Activated CD4-positive, alpha-beta memory T cell treated with anti-CD3 and anti-CD28 coated beads for 36 hours (primary cell): ENCODE measurements at regions not wholly inside any gene's neighbourhood (a gene's known extent, or its start where the extent isn't known, plus 50 kb on each side); places are given as distances from the start of the nearest gene placed in this dataset.

Source experiments
- CTCF ChIA-PET: fragments of 350-600 bp; sonication (Branson Sonifier 250); formaldehyde crosslinking; loops from one replicate; lab custom pipeline; 2021; ENCODE audit warnings: antibody characterized with exemption, inconsistent platforms; lab: Charles Lee
- POLR2A ChIA-PET: fragments of 350-600 bp; sonication (Branson Sonifier 250); formaldehyde crosslinking; loops from one replicate; lab custom pipeline; 2021; ENCODE audit warnings: antibody characterized with exemption; lab: Charles Lee
- DNase-seq: peaks from one replicate; pipeline ENCODE4 v3.0.0-alpha.2; 2020
- H3K27ac Mint-ChIP-seq: one replicate; pipeline ENCODE4 v1.8.0; 2021; ENCODE audit warnings: mixed read lengths
- H3K27me3 Mint-ChIP-seq: one replicate; pipeline ENCODE4 v1.8.0; 2021; ENCODE audit warnings: mixed read lengths
- H3K36me3 Mint-ChIP-seq: one replicate; pipeline ENCODE4 v1.8.0; 2021; ENCODE audit warnings: mixed read lengths
- H3K4me1 Mint-ChIP-seq: one replicate; pipeline ENCODE4 v1.8.0; 2021; ENCODE audit warnings: low read depth, mixed read lengths
- H3K4me3 Mint-ChIP-seq: one replicate; pipeline ENCODE4 v1.8.0; 2021; ENCODE audit warnings: mild to moderate bottlenecking, mixed read lengths
- H3K9me3 Mint-ChIP-seq: one replicate; pipeline ENCODE4 v1.8.0; 2021; ENCODE audit warnings: mixed read lengths
- intact Hi-C: fragments of 100-400 bp; cut with micrococcal nuclease; formaldehyde crosslinking; loops from one replicate; pipeline ENCODE4 v1.15.1; 2023

DNA sequence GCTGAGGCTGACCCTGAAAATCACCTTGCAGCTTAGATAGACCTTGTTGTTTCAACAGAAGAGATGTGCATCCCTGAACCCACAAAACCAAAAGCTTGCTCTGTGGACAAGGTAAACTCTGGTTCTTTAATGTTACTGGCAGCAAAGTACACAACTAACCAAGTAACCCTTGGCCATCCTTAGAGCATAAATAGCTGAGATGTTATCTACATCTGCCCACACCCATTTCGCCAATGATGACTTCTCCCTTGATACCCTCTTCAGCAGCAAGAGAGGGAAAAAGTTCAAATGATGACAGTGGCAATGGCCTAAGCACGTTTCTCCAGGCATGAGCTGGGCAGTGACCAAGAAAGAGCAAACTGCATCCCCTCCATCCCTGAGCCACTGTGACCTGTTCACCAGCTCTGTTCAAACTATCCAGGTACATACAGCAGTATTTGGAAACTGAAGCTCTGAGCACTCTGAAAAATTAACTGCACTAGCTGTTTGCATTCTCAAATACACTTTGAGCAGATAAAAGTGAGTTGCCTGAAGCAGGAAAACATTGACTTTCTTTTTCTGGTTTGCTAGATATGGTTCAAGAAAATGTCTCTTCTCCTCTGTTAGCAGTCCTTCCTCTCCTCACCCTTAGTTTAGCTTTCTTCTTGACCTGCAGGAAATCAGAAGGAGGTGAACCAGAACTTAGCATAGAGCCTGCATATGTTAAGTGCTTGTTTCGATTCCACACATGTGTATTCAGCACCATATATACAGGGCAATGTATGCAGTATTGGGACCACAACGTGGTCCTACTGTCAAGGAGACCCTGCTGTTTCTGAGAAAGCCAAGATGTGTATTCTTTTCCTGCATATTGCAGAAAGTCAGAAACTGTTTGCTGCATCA lies 231.7 kb downstream of the FOXO1 start:
- peaks cover 55% of the 10 kb centered on the region for H3K4me1 Mint-ChIP-seq
- no peaks in the 10 kb centered on the region for H3K27me3 Mint-ChIP-seq
- H3K27ac Mint-ChIP-seq, result peak overlapping the region; percentile 34
- H3K36me3 Mint-ChIP-seq, result no peaks in the 10 kb centered on the region
- H3K4me3 Mint-ChIP-seq, result no peak overlapping the region
- intact Hi-C loops, result loop anchor here (5.0 kb wide), 4 partner anchors 163 to 657 kb away; no protein-coding TSS in a partner anchor
- no peak for DNase-seq
- H3K9me3 Mint-ChIP-seq, result no peaks in the 10 kb centered on the region
- ChIA-PET CTCF (no interaction called here), POLR2A (no interaction called here)

DNA sequence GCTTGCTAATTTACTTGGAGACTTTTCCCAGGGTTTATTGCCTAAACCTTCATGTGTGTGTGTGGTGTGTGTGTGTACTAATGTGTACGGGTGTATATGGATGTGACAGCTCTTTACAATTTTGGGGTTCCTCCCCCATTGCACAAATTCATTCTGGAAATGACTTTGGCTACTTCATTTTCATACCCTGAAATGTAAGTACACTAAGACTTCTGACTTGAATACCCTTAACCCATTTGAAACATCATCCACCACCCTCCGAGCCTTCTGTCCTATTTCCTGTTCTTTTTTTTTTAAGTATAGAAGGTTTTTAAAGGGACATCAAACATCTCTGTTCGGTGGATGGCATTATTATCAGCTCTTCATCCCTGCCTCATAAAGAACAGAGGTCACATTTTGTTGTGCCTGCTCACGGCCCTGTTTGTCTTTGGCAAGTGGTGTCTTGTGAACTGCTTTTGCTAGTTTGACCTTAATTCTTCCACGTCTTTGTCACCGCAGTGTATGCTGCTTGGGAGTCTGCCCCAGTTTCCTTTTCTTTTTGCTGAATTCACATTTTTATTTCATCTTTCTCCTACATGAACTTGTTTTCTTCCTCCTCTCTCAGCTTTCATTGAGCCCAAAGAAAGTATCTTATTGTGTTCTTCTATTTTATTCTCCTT lies 228.3 kb downstream of the FOXO1 start:
- Mint-ChIP-seq H3K27me3 (no peaks in the 10 kb centered on the region), H3K9me3 (no peaks in the 10 kb centered on the region), H3K4me3 (peak overlapping the region; percentile 59), H3K4me1 (peaks cover 42% of the 10 kb centered on the region), H3K27ac (peak overlapping the region; percentile 71), H3K36me3 (no peaks in the 10 kb centered on the region)
- no peak for DNase-seq
- CTCF ChIA-PET, result interaction anchor here (0.6 to 1.5 kb wide), 3 partner anchors 12 to 495 kb away, joined by 3 to 7 read pairs (median 3); no protein-coding TSS in a partner anchor
- intact Hi-C loops, result loop anchor here (2.0 to 5.0 kb wide), 8 partner anchors 47 to 661 kb away; no protein-coding TSS in a partner anchor
- POLR2A ChIA-PET, result interaction anchor here (0.5 to 1.2 kb wide), 3 partner anchors 66 to 335 kb away, joined by 3 to 6 read pairs (median 4); no protein-coding TSS in a partner anchor

DNA sequence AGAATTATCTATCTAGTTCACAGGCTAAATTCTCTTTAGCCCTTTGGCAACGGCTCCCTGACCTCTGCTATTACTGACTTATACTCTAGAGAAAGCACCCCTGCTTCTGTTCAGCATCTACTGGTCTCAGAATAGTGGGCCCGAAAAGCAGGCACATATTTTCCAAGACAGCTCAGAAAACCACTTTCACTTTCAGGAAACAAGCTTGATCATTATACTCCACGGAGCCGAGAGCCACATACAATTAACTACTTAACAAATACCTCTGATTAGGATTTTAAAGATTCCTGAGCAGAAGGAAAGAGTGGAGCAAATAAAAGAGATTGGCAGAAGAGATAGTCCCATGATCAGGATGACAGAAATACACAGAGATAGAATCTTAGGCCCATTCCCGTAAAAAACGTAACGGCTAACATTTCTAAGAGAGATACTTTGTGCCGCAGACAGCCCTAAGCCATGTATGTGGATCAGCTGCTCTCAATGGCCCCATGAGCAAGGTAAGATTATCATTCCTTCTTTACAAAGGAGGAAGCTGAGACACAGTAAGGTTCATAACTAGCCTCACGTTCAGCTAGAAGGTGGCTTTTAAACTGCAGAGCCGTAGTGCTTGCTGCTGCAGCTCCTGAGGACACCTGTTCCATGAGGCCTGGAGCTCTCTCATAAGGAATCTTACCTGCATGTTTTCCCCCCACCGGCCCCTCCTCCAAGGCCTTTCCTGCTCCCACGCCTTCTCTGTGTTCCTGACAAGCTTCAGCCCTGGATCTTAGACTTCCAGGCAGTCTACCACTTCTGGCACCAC lies 227.2 kb downstream of the FOXO1 start:
- intact Hi-C loops, result loop anchor here (2.0 to 5.0 kb wide), 8 partner anchors 46 to 662 kb away; no protein-coding TSS in a partner anchor
- H3K9me3 Mint-ChIP-seq, result no peaks in the 10 kb centered on the region
- H3K27ac Mint-ChIP-seq, result peak overlapping the region; percentile 71
- H3K4me1 Mint-ChIP-seq, result peaks cover 34% of the 10 kb centered on the region
- ChIA-PET CTCF (interaction anchor here (0.7 kb wide), 1 partner anchor 225 kb away, joined by 4 read pairs; no protein-coding TSS in a partner anchor), POLR2A (interaction anchor here (1.0 kb wide), 1 partner anchor 50 kb away, joined by 3 read pairs; no protein-coding TSS in a partner anchor)
- H3K27me3 Mint-ChIP-seq, result no peaks in the 10 kb centered on the region
- H3K4me3 Mint-ChIP-seq, result peak overlapping the region; percentile 59
- no peaks in the 10 kb centered on the region for H3K36me3 Mint-ChIP-seq
- peak; percentile 42 for DNase-seq

DNA sequence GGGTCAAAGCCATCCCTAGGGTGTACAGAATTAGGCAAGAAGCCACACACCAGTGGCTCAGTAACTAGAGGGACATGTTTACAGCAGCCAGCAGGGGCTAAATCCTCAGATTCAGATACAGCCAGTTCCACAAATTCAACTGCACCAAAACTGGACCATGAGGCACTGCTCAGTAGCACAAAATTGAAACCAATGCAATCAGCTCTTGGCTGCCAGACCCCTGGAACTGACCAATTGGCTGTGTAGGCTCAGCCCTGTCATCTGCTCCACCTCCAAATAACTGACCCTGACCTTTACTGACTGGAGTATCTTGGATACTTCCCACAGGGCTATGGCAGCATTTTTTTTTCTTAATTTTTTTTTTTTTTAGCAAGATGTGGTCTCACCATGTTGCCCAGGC lies 226.5 kb downstream of the FOXO1 start:
- no peak overlapping the region for H3K27ac Mint-ChIP-seq
- H3K4me1 Mint-ChIP-seq, result peaks cover 27% of the 10 kb centered on the region
- intact Hi-C loops, result loop anchor here (2.0 to 5.0 kb wide), 8 partner anchors 45 to 663 kb away; no protein-coding TSS in a partner anchor
- ChIA-PET CTCF (no interaction called here), POLR2A (interaction anchor here (1.0 kb wide), 1 partner anchor 50 kb away, joined by 3 read pairs; no protein-coding TSS in a partner anchor)
- no peak overlapping the region for H3K4me3 Mint-ChIP-seq
- H3K9me3 Mint-ChIP-seq, result no peaks in the 10 kb centered on the region
- H3K36me3 Mint-ChIP-seq, result no peaks in the 10 kb centered on the region
- DNase-seq, result no peak
- no peaks in the 10 kb centered on the region for H3K27me3 Mint-ChIP-seq

DNA sequence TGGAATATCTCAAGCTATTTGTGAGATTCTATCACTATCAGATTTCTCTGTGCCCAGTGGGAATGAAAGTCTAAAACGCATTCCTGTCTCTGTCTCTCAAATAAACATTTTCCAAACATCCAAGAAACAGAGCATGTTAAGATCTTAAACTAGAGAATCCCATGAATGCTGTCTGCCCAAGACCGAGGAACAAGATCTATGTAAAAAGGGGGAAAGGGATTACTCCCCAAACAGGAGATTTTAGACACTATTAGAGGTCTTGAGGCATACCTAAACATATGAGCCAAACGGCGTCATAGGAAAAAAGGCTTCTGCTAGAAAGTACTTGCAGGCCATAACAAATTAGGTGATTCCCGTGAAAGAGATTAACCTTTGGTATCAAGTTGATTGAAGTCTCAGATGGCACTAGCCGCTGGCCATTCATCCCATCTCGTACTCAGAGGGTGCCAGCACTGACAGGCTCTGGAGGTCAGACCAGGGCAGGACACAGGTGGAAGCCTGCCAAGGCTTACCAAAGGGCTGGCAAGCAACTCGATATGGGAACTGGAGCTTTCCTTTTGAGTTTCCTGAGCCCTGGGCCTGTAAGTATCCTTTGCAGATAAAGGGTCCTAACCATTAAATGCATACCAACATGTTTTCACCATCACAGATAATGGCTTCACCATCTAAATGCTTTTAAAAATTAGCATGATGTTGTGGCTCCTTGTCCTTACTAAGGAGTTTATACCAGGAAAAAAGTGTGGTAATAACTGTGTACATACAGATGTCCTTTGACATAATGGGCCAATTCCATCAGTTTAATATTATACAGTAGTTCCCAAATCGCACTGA lies 225.2 kb downstream of the FOXO1 start:
- CTCF ChIA-PET, result no interaction called here
- Mint-ChIP-seq H3K4me3 (no peak overlapping the region), H3K36me3 (no peaks in the 10 kb centered on the region), H3K9me3 (no peaks in the 10 kb centered on the region), H3K4me1 (peaks cover 29% of the 10 kb centered on the region), H3K27me3 (no peaks in the 10 kb centered on the region), H3K27ac (no peak overlapping the region)
- intact Hi-C loops, result no loop called here
- POLR2A ChIA-PET, result no interaction called here
- no peak for DNase-seq

DNA sequence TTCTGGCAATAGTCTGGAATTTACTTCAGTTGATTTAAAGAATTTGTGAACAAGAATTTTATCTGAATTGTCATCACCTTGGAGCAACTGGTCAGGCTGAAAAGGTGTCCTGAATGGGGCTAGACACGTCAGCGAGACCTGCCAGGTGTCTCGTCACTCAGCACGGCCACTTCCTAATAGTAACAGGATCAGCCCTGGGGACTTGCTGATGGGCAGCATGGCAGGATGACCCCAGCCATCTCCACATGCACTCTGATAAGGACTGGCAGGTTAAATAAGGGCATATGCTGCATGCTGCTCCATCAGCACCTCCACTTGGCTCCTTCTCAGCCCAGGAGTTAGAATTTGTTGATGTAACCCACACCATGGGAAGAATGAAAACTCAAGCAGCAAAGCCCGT lies 224.2 kb downstream of the FOXO1 start:
- Mint-ChIP-seq H3K27me3 (no peaks in the 10 kb centered on the region), H3K27ac (no peak overlapping the region), H3K4me1 (peaks cover 29% of the 10 kb centered on the region), H3K9me3 (no peaks in the 10 kb centered on the region), H3K4me3 (no peak overlapping the region), H3K36me3 (no peaks in the 10 kb centered on the region)
- no peak for DNase-seq
- ChIA-PET POLR2A (no interaction called here), CTCF (no interaction called here)
- intact Hi-C loops, result no loop called here

DNA sequence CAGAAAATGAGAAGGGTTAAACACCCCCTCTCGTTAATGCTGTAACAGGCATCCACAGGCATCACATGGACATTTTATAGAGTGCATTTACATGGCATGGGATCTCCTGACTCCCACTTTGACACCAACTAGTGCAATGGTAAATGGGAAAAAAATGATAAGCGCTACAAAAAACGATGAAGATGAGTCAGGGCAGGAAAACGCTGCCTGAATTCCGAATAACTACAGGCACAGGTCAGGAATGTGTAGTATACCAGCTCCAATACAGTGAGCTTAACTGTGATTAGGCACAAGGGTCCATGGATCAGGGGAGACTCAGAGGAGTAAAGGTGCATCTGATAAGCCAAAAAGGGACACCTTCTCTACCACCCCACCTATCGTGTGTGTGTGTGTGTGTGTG lies 223.6 kb downstream of the FOXO1 start:
- H3K9me3 Mint-ChIP-seq, result no peaks in the 10 kb centered on the region
- CTCF ChIA-PET, result no interaction called here
- H3K36me3 Mint-ChIP-seq, result no peaks in the 10 kb centered on the region
- POLR2A ChIA-PET, result no interaction called here
- no peak for DNase-seq
- no peak overlapping the region for H3K27ac Mint-ChIP-seq
- H3K4me3 Mint-ChIP-seq, result no peak overlapping the region
- H3K27me3 Mint-ChIP-seq, result no peaks in the 10 kb centered on the region
- intact Hi-C loops, result no loop called here
- peaks cover 26% of the 10 kb centered on the region for H3K4me1 Mint-ChIP-seq

DNA sequence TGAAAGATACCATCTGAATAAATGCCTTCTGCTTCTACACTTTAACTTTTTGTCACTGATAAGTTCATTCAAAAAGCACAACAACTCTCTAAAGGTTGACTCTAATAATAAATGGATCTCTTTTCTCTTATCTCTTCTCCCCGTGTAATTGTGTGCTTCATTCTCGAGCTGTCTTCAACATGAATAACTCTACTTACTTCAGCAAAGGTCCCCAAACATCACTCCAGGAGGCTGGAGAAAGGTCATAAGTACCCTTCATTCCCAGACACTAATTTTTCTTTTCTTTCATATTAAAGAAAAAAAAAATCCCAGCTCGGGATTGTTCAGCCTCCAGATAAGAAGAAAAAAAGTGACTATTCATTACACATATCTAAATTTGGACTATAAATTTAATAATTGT lies 222.2 kb downstream of the FOXO1 start:
- DNase-seq, result no peak
- intact Hi-C loops, result no loop called here
- H3K27ac Mint-ChIP-seq, result no peak overlapping the region
- no peaks in the 10 kb centered on the region for H3K27me3 Mint-ChIP-seq
- CTCF ChIA-PET, result no interaction called here
- H3K9me3 Mint-ChIP-seq, result no peaks in the 10 kb centered on the region
- POLR2A ChIA-PET, result interaction anchor here (0.7 kb wide), 1 partner anchor 229 kb away, joined by 4 read pairs; no protein-coding TSS in a partner anchor
- peaks cover 12% of the 10 kb centered on the region for H3K4me1 Mint-ChIP-seq
- H3K4me3 Mint-ChIP-seq, result no peak overlapping the region
- H3K36me3 Mint-ChIP-seq, result no peaks in the 10 kb centered on the region

DNA sequence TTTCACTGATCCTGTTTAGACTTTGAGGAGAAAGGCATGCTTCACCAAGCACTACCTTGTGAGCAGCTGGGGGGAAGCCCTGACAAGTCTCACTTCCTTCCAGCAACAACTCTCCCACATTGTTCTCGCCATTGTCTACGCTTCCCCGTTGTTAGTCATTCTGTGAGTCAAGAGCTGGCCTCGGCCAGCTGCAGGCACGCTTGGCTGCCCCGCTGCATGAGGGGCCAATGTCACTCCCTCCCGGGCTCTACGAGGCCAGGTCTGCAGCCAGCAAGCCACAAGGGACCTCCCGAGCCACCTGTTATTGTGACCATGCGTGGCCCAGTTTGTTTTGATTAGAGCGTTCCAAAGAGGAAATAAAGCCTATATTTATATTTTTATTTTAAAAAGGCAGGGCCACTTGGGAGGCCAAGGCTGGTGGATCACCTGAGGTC lies 220.9 kb downstream of the FOXO1 start:
- CTCF ChIA-PET, result no interaction called here
- Mint-ChIP-seq H3K36me3 (no peaks in the 10 kb centered on the region), H3K9me3 (peaks cover 5% of the 10 kb centered on the region), H3K4me3 (no peak overlapping the region), H3K4me1 (peaks cover 7% of the 10 kb centered on the region), H3K27me3 (no peaks in the 10 kb centered on the region), H3K27ac (no peak overlapping the region)
- intact Hi-C loops, result no loop called here
- POLR2A ChIA-PET, result no interaction called here
- DNase-seq, result peak; percentile 65

DNA sequence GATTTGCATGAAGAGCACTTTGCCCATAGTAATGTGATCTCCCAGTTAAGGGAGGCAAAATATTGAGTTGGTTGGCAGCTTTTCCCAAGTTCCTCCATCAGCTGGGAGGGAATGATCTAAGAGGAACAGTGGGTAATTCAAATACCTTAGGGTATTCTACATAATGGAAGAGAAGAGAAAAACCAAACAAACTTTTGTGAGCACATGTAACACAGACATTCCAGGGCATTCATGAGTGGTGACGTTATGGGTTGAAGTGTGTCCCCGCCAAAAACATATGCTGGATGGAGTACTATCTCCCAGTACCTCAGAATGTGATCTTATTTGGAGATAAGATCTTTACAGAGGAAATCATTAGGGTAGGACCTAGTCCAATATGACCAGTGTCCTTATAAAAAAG lies 220.1 kb downstream of the FOXO1 start:
- H3K9me3 Mint-ChIP-seq, result peaks cover 5% of the 10 kb centered on the region
- no peak overlapping the region for H3K27ac Mint-ChIP-seq
- peaks cover 7% of the 10 kb centered on the region for H3K4me1 Mint-ChIP-seq
- no peak overlapping the region for H3K4me3 Mint-ChIP-seq
- DNase-seq, result no peak
- intact Hi-C loops, result no loop called here
- no peaks in the 10 kb centered on the region for H3K36me3 Mint-ChIP-seq
- ChIA-PET POLR2A (no interaction called here), CTCF (no interaction called here)
- H3K27me3 Mint-ChIP-seq, result no peaks in the 10 kb centered on the region

DNA sequence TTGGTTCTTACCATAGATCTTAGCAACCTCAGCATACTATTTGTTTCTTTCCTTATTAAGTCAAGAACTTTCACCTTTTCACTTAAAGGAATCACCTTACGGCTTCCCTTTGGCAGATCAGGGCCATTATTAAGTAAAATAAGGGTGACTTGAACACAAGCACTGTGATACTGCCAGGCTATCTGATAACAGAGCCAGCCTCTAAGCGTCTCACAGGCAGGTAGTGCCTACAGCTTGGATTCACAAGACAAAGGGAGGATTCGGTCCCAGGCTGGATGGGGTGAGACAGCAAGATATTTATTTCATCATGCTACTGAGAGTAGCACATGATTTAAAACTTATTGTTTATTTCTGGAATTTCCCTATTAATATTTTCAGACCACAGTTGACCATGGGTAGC lies 218.6 kb downstream of the FOXO1 start:
- Mint-ChIP-seq H3K27ac (no peak overlapping the region), H3K36me3 (no peaks in the 10 kb centered on the region), H3K4me1 (peaks cover 12% of the 10 kb centered on the region), H3K9me3 (peaks cover 5% of the 10 kb centered on the region), H3K4me3 (no peak overlapping the region), H3K27me3 (no peaks in the 10 kb centered on the region)
- intact Hi-C loops, result no loop called here
- ChIA-PET POLR2A (no interaction called here), CTCF (no interaction called here)
- DNase-seq, result no peak
